HEK293 (cell line): ENCODE measurements at regions not wholly inside any gene's neighbourhood (a gene's known extent, or its start where the extent isn't known, plus 50 kb on each side); places are given as distances from the start of the nearest gene placed in this dataset.
A peak's percentile ranks its signal among the peaks of the same experiment; 100 is the strongest.

Experiments used
- CTCF ChIA-PET: fragments of 350-600 bp; formaldehyde crosslinking; extraction: SDS; loops from one replicate; lab custom pipeline; 2021; ENCODE audit warnings: antibody characterized with exemption; lab: Yijun Ruan, JAX
- POLR2A ChIA-PET: fragments of 300-600 bp; formaldehyde crosslinking; extraction: SDS; loops from one replicate; lab custom pipeline; 2020; ENCODE audit warnings: antibody characterized with exemption, inconsistent platforms; lab: Yijun Ruan, JAX
- H3K27ac ChIP-seq: fragments of 200-500 bp; sonication (Bioruptor generic); 2 replicates; pipeline ENCODE4 v1.5.1; 2014; ENCODE audit warnings: low read depth, low read length, control low read depth, inconsistent platforms; ENCODE audit errors: extremely low read depth
- H3K36me3 ChIP-seq, 2 experiments: fragments of 200-500 bp in 1 of 2; sonication (Bioruptor generic) in 1 of 2; 1 replicate in 1 of 2; 2 replicates in 1 of 2; pipeline ENCODE4 v1.5.1; 2014 to 2017; ENCODE audit warnings: inconsistent platforms in 2 of 2, low read length in 2 of 2; ENCODE audit not compliant: control insufficient read depth in 2 of 2, insufficient read depth in 1 of 2
- H3K4me1 ChIP-seq: fragments of 200-500 bp; sonication (Bioruptor generic); 2 replicates; pipeline ENCODE4 v1.5.1; 2014; ENCODE audit warnings: mild to moderate bottlenecking, low read length, inconsistent platforms; ENCODE audit not compliant: control insufficient read depth, insufficient read depth
- H3K4me3 ChIP-seq: 2 replicates; pipeline ENCODE4 v1.5.1; 2011; ENCODE audit warnings: low read depth, mild to moderate bottlenecking, control low read depth, low read length, moderate library complexity
- H3K9me3 ChIP-seq: fragments of 200-500 bp; sonication (Bioruptor generic); 2 replicates; pipeline ENCODE4 v1.5.1; 2014; ENCODE audit warnings: low read depth, low read length, inconsistent platforms; ENCODE audit not compliant: control insufficient read depth, insufficient read depth
- ATF2 ChIP-seq: fragments of 450-650 bp; formaldehyde crosslinking; IDR thresholded peaks from 2 replicates; pipeline ENCODE4 v1.5.1; 2016; ENCODE audit warnings: missing biosample characterization, missing genetic modification characterization, low read depth
- GLIS1 ChIP-seq: fragments of 450-650 bp; formaldehyde crosslinking; IDR thresholded peaks from 2 replicates; pipeline ENCODE4 v1.5.1; 2016; ENCODE audit warnings: missing biosample characterization, missing genetic modification characterization
- HOXD13 ChIP-seq: sonication (generic); formaldehyde crosslinking; IDR thresholded peaks from 2 replicates; pipeline ENCODE4 v1.8.0; 2022; ENCODE audit warnings: missing genetic modification reagents, borderline replicate concordance
- PRDM1 ChIP-seq: fragments of 450-650 bp; formaldehyde crosslinking; IDR thresholded peaks from 2 replicates; pipeline ENCODE4; 2016; ENCODE audit warnings: missing biosample characterization, missing genetic modification characterization
- PRDM6 ChIP-seq: fragments of 450-650 bp; formaldehyde crosslinking; IDR thresholded peaks from 2 replicates; pipeline ENCODE4 v1.5.1; 2017; ENCODE audit warnings: missing biosample characterization, missing genetic modification characterization
- SP2 ChIP-seq: fragments of 450-650 bp; formaldehyde crosslinking; IDR thresholded peaks from 2 replicates; pipeline ENCODE4 v1.5.1; 2016; ENCODE audit warnings: missing biosample characterization, missing genetic modification characterization
- ZBTB1 ChIP-seq: fragments of 450-650 bp; formaldehyde crosslinking; IDR thresholded peaks from 2 replicates; pipeline ENCODE4 v1.5.1; 2016; ENCODE audit warnings: missing biosample characterization, missing genetic modification characterization
- ZNF112 ChIP-seq: fragments of 450-650 bp; formaldehyde crosslinking; IDR thresholded peaks from 2 replicates; pipeline ENCODE4 v1.5.0; 2017; ENCODE audit warnings: missing biosample characterization, missing genetic modification characterization
- ZNF138 ChIP-seq: fragments of 450-650 bp; formaldehyde crosslinking; IDR thresholded peaks from 2 replicates; pipeline ENCODE4 v1.5.1; 2016; ENCODE audit warnings: missing biosample characterization, missing genetic modification characterization, borderline replicate concordance
- ZNF266 ChIP-seq: fragments of 450-650 bp; formaldehyde crosslinking; IDR thresholded peaks from 2 replicates; pipeline ENCODE4 v1.5.1; 2016; ENCODE audit warnings: missing biosample characterization, missing genetic modification characterization, low read depth
- ZNF433 ChIP-seq: fragments of 450-650 bp; formaldehyde crosslinking; IDR thresholded peaks from 2 replicates; pipeline ENCODE4 v1.5.1; 2016; ENCODE audit warnings: missing biosample characterization, missing genetic modification characterization, low read depth
- ZNF473 ChIP-seq: fragments of 450-650 bp; formaldehyde crosslinking; IDR thresholded peaks from 2 replicates; pipeline ENCODE4 v1.5.1; 2017; ENCODE audit warnings: missing biosample characterization, missing genetic modification characterization
- ZNF518A ChIP-seq: fragments of 450-650 bp; formaldehyde crosslinking; conservative IDR thresholded peaks from 2 replicates; pipeline ENCODE4 v1.5.1; 2016; ENCODE audit warnings: low read depth, missing biosample characterization, missing genetic modification characterization
- ZNF548 ChIP-seq: fragments of 450-650 bp; formaldehyde crosslinking; IDR thresholded peaks from 2 replicates; pipeline ENCODE4 v1.5.1; 2016; ENCODE audit warnings: missing biosample characterization, missing genetic modification characterization
- ZNF654 ChIP-seq: fragments of 450-650 bp; formaldehyde crosslinking; IDR thresholded peaks from 2 replicates; pipeline ENCODE4 v1.5.1; 2016; ENCODE audit warnings: low read depth, missing biosample characterization, missing genetic modification characterization
- ZNF843 ChIP-seq: fragments of 450-650 bp; formaldehyde crosslinking; IDR thresholded peaks from 2 replicates; pipeline ENCODE4 v1.5.1; 2016; ENCODE audit warnings: missing biosample characterization, missing genetic modification characterization

GRCh38 chr3:73855813-73856212, 231.1 kb upstream of the PDZRN3 start (continued):
- no peak for TF ChIP-seq ZNF518A

- H3K4me3 ChIP-seq: no peak overlapping the region
- no peaks in the 10 kb centered on the region for H3K4me1 ChIP-seq
- no peaks in the 10 kb centered on the region for H3K9me3 ChIP-seq
- CTCF ChIA-PET: interaction anchor here (0.6 to 2.6 kb wide), 10 partner anchors 21 to 362 kb away, joined by 3 to 36 read pairs (median 3); no protein-coding TSS in a partner anchor
- TF ChIP-seq GLIS1 (tag by site-specific recombination) (no peak), ZNF112 (tag by site-specific recombination) (no peak), PRDM6 (tag by site-specific recombination) (no peak), ZNF433 (tag by site-specific recombination) (no peak), SP2 (tag by site-specific recombination) (no peak), ZNF138 (tag by site-specific recombination) (no peak), HOXD13 (CRISPR knock-in tag) (no peak), ZNF654 (peak; percentile 32; the same call in 1 of the 2 replicates)
- TF ChIP-seq, all 188 proteins: peak for 1
- Histone ChIP-seq H3K27ac (no peak overlapping the region), H3K36me3 (no peaks in the 10 kb centered on the region)
- POLR2A ChIA-PET: no interaction called here
Observed at GRCh38 chr3:73848173-73848906, 223.6 kb upstream of the PDZRN3 start.

GRCh38 chr3:73846951-73847350, 222.2 kb upstream of the PDZRN3 start:
- Histone ChIP-seq H3K27ac (no peak overlapping the region), H3K9me3 (no peaks in the 10 kb centered on the region), H3K36me3 (no peaks in the 10 kb centered on the region), H3K4me3 (no peak overlapping the region), H3K4me1 (no peaks in the 10 kb centered on the region)
- ChIA-PET CTCF (interaction anchor here (0.7 to 2.6 kb wide), 5 partner anchors 223 to 384 kb away, joined by 3 to 36 read pairs (median 3); no protein-coding TSS in a partner anchor), POLR2A (no interaction called here)
- TF ChIP-seq ZNF548 (tag by site-specific recombination) (no peak), ATF2 (no peak), ZNF266 (tag by site-specific recombination) (no peak), HOXD13 (CRISPR knock-in tag) (no peak), ZNF473 (no peak), ZNF843 (tag by site-specific recombination) (no peak), PRDM1 (no peak), ZBTB1 (tag by site-specific recombination) (no peak)
